Stimulated activated CD4-positive, alpha-beta T cell treated with anti-CD3 and anti-CD28 coated beads, Interleukin-4, amount 100 ng/mL, for 24 hours (primary cell): ENCODE measurements at regions not wholly inside any gene's neighbourhood (a gene's known extent, or its start where the extent isn't known, plus 50 kb on each side); places are given as distances from the start of the nearest gene placed in this dataset.

Experiments used
- DNase-seq: peaks from one replicate; pipeline ENCODE4 v3.0.0-alpha.2; 2020

GRCh38 chr2:128681507-128681906 is 362.8 kb upstream of the HS6ST1 start:
- DNase-seq: no peak

GRCh38 chr2:128682266-128682665 is 363.6 kb upstream of the HS6ST1 start:
- no peak for DNase-seq

GRCh38 chr2:128682729-128683284 is 364.1 kb upstream of the HS6ST1 start:
- no peak for DNase-seq

- no peak for DNase-seq
Observed at GRCh38 chr2:128684523-128684922, 365.9 kb upstream of the HS6ST1 start.

DNA sequence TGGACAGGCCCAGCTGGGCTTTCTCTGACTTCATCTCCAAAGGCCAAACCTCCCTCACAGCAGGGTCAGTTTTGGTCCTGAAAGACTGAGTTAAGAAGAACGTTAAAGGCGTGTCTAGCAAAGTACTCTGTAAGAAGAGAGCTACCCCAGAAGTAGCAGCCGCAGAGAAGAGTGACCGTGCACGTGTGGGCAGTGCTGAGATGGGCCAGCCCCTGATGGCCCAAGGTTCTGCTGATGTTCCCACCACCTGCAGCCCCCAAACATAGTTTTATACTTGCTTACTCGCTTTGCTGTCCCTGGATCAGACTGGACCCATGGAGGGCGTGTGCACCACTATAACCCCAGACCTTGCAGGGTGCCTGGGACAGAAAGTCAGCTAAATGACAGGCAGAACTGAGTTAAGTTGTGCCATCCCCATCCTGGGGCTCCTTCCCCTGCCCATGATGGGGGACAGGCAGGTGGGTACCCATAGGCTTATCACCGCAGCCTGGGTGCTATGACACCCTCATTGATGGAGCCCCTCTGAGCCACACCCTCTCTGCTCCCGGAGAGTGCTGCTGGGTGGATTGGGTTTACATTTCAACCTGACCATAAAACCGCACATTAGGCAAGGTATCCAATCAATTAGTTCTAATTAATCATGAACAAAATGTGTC is 367.3 kb upstream of the HS6ST1 start:
- DNase-seq: no peak

GRCh38 chr2:128686497-128686859 is 367.8 kb upstream of the HS6ST1 start:
- DNase-seq: no peak

GRCh38 chr2:128686881-128687555 is 368.4 kb upstream of the HS6ST1 start:
- no peak for DNase-seq

- DNase-seq: no peak
Observed at GRCh38 chr2:128687565-128687964, 368.9 kb upstream of the HS6ST1 start.

DNA sequence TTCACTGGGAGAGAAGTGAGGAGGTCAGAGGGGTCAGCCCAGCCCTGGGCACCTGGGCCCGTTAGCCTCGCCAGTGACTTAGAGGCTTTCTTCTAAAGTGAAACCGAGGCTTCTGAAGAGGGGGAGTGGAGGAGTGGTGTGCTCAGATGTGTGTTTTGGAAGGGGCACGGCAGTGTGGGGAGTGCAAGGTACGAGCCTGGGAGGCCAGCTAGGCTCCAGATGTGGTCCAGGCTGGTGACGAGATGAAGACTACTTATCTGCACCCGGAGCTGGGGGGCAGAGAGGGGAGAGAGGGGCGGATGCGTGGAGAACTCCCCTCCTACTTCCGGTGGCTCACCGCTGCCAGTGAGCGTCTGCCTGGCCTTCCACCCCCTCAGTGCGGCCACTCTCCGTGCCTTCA is 371.3 kb upstream of the HS6ST1 start:
- no peak for DNase-seq

- no peak for DNase-seq
Observed at GRCh38 chr2:128690431-128690830, 371.8 kb upstream of the HS6ST1 start.

DNA sequence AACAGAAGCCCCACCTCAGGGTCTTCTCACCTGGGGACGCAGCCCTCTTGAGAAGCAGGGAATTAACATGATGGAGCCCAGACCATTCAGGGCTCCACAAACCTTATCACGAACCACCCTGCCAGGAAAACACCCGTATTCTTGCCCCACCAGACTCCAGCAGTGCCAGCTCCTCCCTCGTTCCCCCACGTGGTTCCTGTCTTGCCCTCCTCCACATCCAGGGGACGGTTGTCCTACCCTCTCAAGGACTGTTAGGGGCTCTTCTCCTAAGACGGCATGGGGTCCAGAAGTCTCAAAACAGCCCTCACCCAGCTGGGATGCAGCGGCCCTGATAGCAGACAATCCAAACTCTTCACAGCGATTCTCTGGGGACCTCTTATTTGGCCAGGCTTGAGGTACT is 372.2 kb upstream of the HS6ST1 start:
- no peak for DNase-seq

DNA sequence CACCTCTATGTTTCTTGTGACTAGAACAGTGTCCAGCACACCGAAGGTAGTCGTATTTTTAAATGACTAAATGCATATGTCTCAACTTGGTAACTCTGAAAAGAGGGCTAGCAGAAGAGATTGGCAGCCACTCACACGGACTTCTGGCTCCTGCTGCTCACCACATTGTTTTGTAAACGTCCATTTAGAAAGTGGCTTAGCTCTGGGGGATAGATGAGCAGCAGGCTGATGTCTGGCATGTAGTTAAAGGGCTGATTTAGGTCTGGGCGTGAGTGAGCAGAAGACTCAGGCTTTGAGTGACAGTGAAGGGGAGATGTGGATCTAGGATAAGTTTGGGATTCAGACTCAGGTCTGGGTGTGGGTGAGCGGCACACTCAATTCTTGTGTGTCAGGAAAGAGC is 372.9 kb upstream of the HS6ST1 start:
- DNase-seq: no peak

DNA sequence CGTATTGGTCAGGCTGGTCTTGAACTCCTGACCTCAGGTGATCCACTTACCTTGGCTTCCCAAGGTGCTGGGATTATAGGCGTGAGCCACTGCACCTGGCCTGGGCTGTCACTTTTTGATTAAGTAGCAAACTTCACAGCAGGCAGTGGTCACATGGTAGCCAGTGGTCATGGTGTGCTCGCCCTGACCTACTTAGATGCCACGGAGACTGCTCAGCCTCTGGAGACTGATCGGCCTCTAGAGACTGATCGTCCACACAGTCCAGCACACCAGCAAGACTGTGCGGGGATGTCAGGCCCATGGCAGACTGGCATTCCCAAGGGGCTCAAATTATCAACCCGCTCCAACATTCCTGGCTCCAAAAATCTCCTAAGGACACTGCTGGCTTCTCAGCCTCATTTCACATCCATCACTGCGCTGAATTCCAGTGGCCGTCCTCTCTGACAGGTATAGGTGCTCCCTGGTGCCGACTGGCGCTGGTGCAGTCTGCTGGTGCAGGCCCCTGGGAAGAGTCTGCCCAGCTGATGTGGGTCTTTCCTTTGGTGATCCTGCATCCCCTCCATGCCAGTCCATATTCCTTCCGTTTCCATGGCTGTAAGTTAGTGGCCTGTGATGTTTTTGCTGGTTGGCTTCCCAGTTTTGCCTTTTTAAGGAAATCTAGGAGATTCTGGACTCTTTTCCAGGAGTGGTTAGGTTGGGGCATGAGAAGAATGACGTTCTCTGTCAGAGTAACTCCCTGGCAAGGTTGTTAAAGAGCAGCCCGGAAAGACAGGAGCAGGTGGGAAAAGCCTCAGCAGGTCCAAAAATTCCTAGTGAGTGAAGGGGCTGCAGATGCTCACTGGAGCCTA is 374.5 kb upstream of the HS6ST1 start:
- DNase-seq: no peak

GRCh38 chr2:128693743-128694029 is 375.0 kb upstream of the HS6ST1 start:
- DNase-seq: no peak

DNA sequence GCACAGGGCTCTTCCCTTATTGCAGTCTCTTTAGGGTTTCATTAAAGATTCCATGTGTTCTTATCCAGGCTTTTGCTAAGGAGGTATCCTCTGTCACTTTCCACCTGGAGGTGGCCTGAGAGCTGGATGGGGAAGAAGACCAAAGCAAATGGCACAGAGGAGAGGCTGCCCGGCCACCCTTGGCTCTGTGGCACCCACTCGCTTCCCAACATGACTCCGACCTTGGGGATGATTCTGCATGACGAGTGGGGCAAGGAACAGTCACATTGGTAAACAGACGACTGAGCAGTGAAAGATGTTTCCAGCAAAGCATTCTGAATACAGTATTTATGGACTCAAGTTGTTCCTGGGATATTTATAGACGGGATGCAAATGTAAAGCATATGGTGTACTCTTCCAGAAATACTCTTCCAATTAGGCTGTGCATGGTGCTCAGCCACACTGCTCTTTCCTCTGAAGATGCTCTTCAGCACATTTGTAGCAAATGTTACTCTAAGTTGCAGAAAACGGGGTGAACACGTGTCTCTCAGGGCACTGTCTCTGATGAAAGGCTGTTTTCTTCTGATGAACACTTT is 377.1 kb upstream of the HS6ST1 start:
- DNase-seq: no peak

DNA sequence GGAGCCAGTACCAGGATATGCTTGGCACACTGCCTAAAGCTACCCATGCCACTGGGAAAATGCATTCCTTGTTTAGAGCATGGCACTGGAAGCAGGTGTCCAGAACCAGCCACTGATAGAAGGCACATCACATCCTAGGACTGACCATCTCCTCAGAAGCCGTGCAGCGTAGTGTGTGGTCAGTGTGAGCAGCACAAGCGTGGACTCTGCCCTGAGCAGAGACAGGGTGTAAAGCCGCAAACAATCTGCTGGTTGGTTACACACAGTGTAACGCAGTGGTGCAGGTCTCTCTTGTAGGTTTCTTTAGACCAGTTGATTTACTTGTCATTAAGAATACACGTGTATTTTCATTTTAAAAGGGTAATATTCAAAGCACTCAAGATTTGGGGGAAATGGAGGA is 377.8 kb upstream of the HS6ST1 start:
- DNase-seq: no peak

DNA sequence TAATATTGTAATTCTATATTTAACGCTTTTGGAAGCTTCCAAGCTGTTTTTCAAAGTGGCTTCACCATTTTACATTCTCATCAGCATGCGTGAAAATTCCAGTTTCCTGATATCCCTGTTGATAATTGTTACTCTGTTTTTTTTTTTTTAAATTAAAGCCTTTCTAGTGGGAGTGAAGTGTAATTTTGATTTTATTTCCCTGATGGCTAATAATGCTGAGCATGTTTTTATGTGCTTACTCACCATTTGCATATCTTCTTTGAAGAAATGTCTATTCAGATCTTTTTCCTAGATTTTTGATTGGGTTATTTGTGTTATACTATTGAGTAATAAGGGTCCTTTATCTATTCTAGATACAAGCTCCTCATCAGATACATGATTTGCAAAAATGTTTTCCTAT is 382.8 kb upstream of the HS6ST1 start:
- no peak for DNase-seq

DNA sequence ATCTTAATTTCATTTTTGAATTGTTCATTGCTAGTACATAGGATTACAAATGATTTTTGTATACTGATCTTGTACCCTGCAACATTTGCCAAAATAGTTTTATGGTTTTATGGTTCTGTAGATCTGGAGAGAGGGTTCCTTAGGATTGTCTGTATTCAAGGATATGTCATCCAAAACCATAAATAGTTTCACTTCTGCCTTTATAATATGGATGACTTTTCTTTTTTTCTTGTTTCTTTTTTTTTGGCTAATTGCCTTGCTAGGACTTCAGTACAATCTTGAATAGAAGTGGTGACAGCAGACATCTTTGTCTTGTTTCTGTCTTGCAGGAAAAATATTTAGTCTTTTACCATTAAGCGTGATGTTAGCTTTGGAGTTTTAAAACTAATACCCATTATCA is 383.9 kb upstream of the HS6ST1 start:
- no peak for DNase-seq

GRCh38 chr2:128708106-128708816 is 389.6 kb upstream of the HS6ST1 start:
- no peak for DNase-seq

DNA sequence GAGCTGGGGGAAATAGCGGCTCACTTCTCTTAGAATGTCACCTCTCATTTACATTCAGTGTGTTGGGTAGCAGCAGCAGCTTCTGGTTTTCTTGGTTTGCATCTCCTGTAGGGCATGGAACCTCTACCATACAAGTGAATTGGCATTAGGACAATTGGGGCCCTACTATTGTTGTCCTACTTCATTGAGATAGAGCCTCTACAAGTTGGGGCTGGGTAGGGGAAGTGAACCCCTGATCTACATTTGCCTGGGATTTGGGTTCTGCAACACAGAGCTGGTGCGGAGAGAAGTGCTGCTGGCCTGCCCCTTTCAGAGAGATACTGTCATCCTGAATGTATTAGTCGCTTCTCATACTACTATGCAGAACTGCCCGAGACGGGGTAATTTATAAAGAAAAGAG is 391.6 kb upstream of the HS6ST1 start:
- DNase-seq: no peak

- no peak for DNase-seq
Observed at GRCh38 chr2:128710729-128711128, 392.1 kb upstream of the HS6ST1 start.

GRCh38 chr2:128714285-128714684 is 395.6 kb upstream of the HS6ST1 start:
- no peak for DNase-seq

DNA sequence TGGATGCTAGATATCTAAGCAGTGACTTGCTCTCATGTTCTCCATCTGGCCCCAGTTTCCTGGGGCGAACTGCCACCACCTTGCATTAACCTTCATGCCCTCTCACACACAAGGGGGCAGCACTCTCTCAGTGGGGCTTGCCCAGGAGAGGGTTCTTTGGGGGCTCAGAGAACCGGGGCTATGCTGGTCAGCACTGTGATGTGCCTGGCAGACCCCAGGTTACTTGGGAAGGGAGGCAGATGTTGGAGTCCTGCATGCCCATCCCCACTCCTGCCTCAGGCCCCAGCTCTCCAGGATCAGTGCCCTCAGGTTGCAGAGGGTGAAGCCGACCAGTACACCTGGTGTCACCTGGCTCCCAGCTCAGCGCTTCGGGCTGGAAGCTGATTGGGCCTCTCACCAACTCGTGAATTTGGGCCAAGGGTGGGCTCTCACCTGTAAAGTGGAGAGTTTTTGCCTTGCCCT is 396.2 kb upstream of the HS6ST1 start:
- DNase-seq: no peak
